ENCODE measurements at regions not wholly inside any gene's neighbourhood (a gene's known extent, or its start where the extent isn't known, plus 50 kb on each side); places are given as distances from the start of the nearest gene placed in this dataset.

DNA sequence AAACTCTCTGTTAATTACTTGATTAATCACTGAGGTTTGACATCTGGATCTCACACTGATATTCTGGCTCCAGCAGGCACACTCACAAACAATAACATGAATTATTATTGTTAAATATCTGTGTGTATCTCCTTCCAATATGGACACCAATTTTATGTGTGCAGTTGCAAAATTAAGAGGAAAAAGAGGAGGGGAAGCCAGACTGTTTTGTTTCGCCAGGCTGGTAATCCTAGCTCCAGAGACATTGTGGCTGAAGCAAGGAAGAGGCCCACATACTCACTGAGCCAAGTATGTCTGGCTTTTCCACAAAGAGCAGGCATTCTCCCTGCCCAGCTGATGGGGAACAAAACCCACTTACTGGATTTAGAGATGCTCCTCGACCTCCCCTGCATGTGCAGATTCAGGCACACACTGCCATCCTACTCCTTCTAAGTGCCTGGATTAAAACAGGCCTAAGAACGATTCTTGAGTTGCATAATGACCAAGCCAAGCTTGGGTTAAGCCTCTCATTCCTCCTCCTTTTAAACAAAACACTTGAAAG, 181.9 kb downstream of the ESM1 start:
- H3K4me2 ChIP-seq (ENCODE audit: low read length) = no peak overlapping the region
- H2AFZ ChIP-seq (ENCODE audit: low read length) = no peak overlapping the region
- POLR2A ChIA-PET = no interaction called here
- intact Hi-C loops (cut with micrococcal nuclease; ENCODE audit: unreplicated experiment) = no loop called here
- H3K4me1 ChIP-seq (ENCODE audit: insufficient read depth, low read length, poor library complexity, severe bottlenecking) = no peaks in the 10 kb centered on the region
- no peak overlapping the region for H3K4me3 ChIP-seq (ENCODE audit: low read depth, low read length, poor library complexity, severe bottlenecking)
- no TSS peak for BruUV-seq (replicated peaks)
- H4K20me1 ChIP-seq (ENCODE audit: insufficient read depth, low read length) = no peaks in the 10 kb centered on the region
- H3K27ac ChIP-seq (ENCODE audit: low read depth, low read length, poor library complexity, severe bottlenecking) = no peak overlapping the region
- no peaks in the 10 kb centered on the region for H3K9me3 ChIP-seq (ENCODE audit: low read length)
- H3K36me3 ChIP-seq (ENCODE audit: insufficient read depth, low read length) = no peaks in the 10 kb centered on the region
- CTCF ChIA-PET (ENCODE audit: unreplicated experiment) = no interaction called here
- H3K9me2 ChIP-seq (ENCODE audit: insufficient read depth, low read length) = no peaks in the 10 kb centered on the region
- DNase-seq (ENCODE audit: low spot score) = no peak
- no peak for TF ChIP-seq EZH2phosphoT487 (IDR thresholded peaks at IDR 0.05; ENCODE audit: borderline replicate concordance, low read depth, low read length)
- TF ChIP-seq, protein P1, sequence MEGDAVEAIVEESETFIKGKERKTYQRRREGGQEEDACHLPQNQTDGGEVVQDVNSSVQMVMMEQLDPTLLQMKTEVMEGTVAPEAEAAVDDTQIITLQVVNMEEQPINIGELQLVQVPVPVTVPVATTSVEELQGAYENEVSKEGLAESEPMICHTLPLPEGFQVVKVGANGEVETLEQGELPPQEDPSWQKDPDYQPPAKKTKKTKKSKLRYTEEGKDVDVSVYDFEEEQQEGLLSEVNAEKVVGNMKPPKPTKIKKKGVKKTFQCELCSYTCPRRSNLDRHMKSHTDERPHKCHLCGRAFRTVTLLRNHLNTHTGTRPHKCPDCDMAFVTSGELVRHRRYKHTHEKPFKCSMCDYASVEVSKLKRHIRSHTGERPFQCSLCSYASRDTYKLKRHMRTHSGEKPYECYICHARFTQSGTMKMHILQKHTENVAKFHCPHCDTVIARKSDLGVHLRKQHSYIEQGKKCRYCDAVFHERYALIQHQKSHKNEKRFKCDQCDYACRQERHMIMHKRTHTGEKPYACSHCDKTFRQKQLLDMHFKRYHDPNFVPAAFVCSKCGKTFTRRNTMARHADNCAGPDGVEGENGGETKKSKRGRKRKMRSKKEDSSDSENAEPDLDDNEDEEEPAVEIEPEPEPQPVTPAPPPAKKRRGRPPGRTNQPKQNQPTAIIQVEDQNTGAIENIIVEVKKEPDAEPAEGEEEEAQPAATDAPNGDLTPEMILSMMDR (conservative IDR thresholded peaks at IDR 0.05; ENCODE audit: low read length) = no peak
- H3K79me2 ChIP-seq (ENCODE audit: insufficient read depth, low read depth, low read length) = no peaks in the 10 kb centered on the region

DNA sequence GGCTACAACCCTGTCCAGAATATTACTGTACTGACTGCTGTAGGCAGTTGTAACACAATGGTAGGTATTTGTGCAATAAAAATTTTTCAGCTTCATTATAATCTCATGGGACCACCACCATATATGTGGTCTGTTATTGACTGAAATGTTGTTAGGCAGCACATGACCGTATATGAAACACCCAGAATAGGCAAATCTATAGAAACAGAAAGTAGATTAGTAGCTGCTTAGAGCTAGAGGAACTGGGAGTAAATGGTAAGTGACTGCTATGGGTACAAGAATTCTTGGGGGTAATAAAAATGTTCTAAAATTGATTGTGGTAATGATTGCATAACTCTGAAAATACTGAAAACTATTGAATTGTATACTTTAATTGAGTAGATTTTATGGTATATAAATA, 185.7 kb downstream of the ESM1 start:
- CTCF ChIA-PET (ENCODE audit: unreplicated experiment) = no interaction called here
- POLR2A ChIA-PET = no interaction called here
- Histone ChIP-seq H3K9me2 (ENCODE audit: insufficient read depth, low read length) (no peaks in the 10 kb centered on the region), H3K4me2 (ENCODE audit: low read length) (no peak overlapping the region), H2AFZ (ENCODE audit: low read length) (no peak overlapping the region), H4K20me1 (ENCODE audit: insufficient read depth, low read length) (no peaks in the 10 kb centered on the region; the same call in 1 of the 2 replicates), H3K4me3 (ENCODE audit: low read depth, low read length, poor library complexity, severe bottlenecking) (no peak overlapping the region), H3K79me2 (ENCODE audit: insufficient read depth, low read depth, low read length) (no peaks in the 10 kb centered on the region), H3K27ac (ENCODE audit: low read depth, low read length, poor library complexity, severe bottlenecking) (no peak overlapping the region), H3K36me3 (ENCODE audit: insufficient read depth, low read length) (no peaks in the 10 kb centered on the region), H3K9me3 (ENCODE audit: low read length) (no peaks in the 10 kb centered on the region), H3K4me1 (ENCODE audit: insufficient read depth, low read length, poor library complexity, severe bottlenecking) (no peaks in the 10 kb centered on the region)
- intact Hi-C loops (cut with micrococcal nuclease; ENCODE audit: unreplicated experiment) = no loop called here
- no peak for DNase-seq (ENCODE audit: low spot score)
- TF ChIP-seq, protein P1 (conservative IDR thresholded peaks at IDR 0.05; ENCODE audit: low read length) = no peak
- no peak for TF ChIP-seq EZH2phosphoT487 (IDR thresholded peaks at IDR 0.05; ENCODE audit: borderline replicate concordance, low read depth, low read length)
- BruUV-seq (replicated peaks) = no TSS peak

DNA sequence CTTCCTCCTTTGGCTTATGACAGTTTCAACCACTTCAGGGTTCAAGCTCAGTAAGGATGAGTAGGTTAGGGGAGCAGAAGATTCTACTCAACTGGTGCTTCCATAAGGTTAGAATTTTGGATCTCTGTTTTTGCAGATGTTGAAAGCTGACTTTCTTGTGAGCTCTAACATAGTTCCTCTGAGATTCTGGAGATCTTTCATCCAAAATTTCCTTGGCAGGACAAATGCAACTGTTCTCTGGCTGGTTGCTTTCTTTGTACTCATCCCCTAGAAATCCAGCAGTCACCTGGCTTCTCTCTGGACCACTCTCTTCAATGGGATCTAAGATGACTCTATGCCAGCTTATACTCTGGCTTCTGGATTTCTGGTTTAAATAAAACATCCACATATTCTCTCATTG, 189.6 kb downstream of the ESM1 start:
- Histone ChIP-seq H3K9me3 (ENCODE audit: low read length) (no peaks in the 10 kb centered on the region), H3K4me1 (ENCODE audit: insufficient read depth, low read length, poor library complexity, severe bottlenecking) (no peaks in the 10 kb centered on the region), H3K27ac (ENCODE audit: low read depth, low read length, poor library complexity, severe bottlenecking) (no peak overlapping the region), H2AFZ (ENCODE audit: low read length) (no peak overlapping the region), H3K79me2 (ENCODE audit: insufficient read depth, low read depth, low read length) (no peaks in the 10 kb centered on the region), H4K20me1 (ENCODE audit: insufficient read depth, low read length) (no peaks in the 10 kb centered on the region; the same call in 1 of the 2 replicates), H3K9me2 (ENCODE audit: insufficient read depth, low read length) (no peaks in the 10 kb centered on the region), H3K36me3 (ENCODE audit: insufficient read depth, low read length) (no peaks in the 10 kb centered on the region), H3K4me2 (ENCODE audit: low read length) (no peak overlapping the region), H3K4me3 (ENCODE audit: low read depth, low read length, poor library complexity, severe bottlenecking) (no peak overlapping the region)
- ChIA-PET POLR2A (no interaction called here), CTCF (ENCODE audit: unreplicated experiment) (no interaction called here)
- DNase-seq (ENCODE audit: low spot score) = no peak
- intact Hi-C loops (cut with micrococcal nuclease; ENCODE audit: unreplicated experiment) = no loop called here
- TF ChIP-seq EZH2phosphoT487 (IDR thresholded peaks at IDR 0.05; ENCODE audit: borderline replicate concordance, low read depth, low read length) = no peak
- TF ChIP-seq, protein P1 (conservative IDR thresholded peaks at IDR 0.05; ENCODE audit: low read length) = no peak
- BruUV-seq (replicated peaks) = no TSS peak
